Activated T-helper 9 cell treated with anti-CD3 and anti-CD28 coated beads, Interleukin-2, amount 50 U/mL, for 16 hours (primary cell): ENCODE measurements at regions not wholly inside any gene's neighbourhood (a gene's known extent, or its start where the extent isn't known, plus 50 kb on each side); places are given as distances from the start of the nearest gene placed in this dataset.
A peak's percentile ranks its signal among the peaks of the same experiment; 100 is the strongest.
"Not testable (repeated sequence)": the region's sequence is repeated elsewhere in the genome, so short reads cannot be mapped to it uniquely, and the experiment has no call there.

ENCODE experiments used
- DNase-seq: peaks from one replicate; pipeline ENCODE4 v3.0.0-alpha.2; 2020; ENCODE audit warnings: low read depth

GRCh38 chr9:31112491-31112890 is 1272.0 kb upstream of the ACO1 start:
- DNase-seq: no peak

GRCh38 chr9:31114346-31114745 is 1270.1 kb upstream of the ACO1 start:
- no peak for DNase-seq

- peak; percentile 5 for DNase-seq
Observed at GRCh38 chr9:31119890-31120454, 1264.5 kb upstream of the ACO1 start.

GRCh38 chr9:31124389-31124788 is 1260.1 kb upstream of the ACO1 start:
- no peak for DNase-seq

GRCh38 chr9:31135567-31135966 is 1248.9 kb upstream of the ACO1 start:
- no peak for DNase-seq

GRCh38 chr9:31136524-31136923 is 1247.9 kb upstream of the ACO1 start:
- no peak for DNase-seq

GRCh38 chr9:31137176-31138160 is 1247.0 kb upstream of the ACO1 start:
- DNase-seq: no peak

GRCh38 chr9:31140316-31140715 is 1244.1 kb upstream of the ACO1 start:
- no peak for DNase-seq

GRCh38 chr9:31142456-31142855 is 1242.0 kb upstream of the ACO1 start:
- DNase-seq: no peak

- no peak for DNase-seq
Observed at GRCh38 chr9:31144614-31145013, 1239.8 kb upstream of the ACO1 start.

GRCh38 chr9:31146485-31147166 is 1237.8 kb upstream of the ACO1 start:
- no peak for DNase-seq

GRCh38 chr9:31153250-31153840 is 1231.1 kb upstream of the ACO1 start:
- no peak for DNase-seq

GRCh38 chr9:31166516-31166915 is 1217.9 kb upstream of the ACO1 start:
- DNase-seq: no peak

- no peak for DNase-seq
Observed at GRCh38 chr9:31168161-31168560, 1216.3 kb upstream of the ACO1 start.

GRCh38 chr9:31174681-31175080 is 1209.8 kb upstream of the ACO1 start:
- DNase-seq: no peak

GRCh38 chr9:31183866-31184265 is 1200.6 kb upstream of the ACO1 start:
- no peak for DNase-seq

- DNase-seq: no peak
Observed at GRCh38 chr9:31185831-31186230, 1198.6 kb upstream of the ACO1 start.

- DNase-seq: no peak
Observed at GRCh38 chr9:31188496-31188895, 1195.9 kb upstream of the ACO1 start.

- DNase-seq: peak; percentile 5
Observed at GRCh38 chr9:31210978-31211570, 1173.4 kb upstream of the ACO1 start.

- DNase-seq: not testable (repeated sequence)
Observed at GRCh38 chr9:31229976-31230375, 1154.5 kb upstream of the ACO1 start.

- no peak for DNase-seq
Observed at GRCh38 chr9:31232485-31232884, 1152.0 kb upstream of the ACO1 start.

- DNase-seq: no peak
Observed at GRCh38 chr9:31236344-31236743, 1148.1 kb upstream of the ACO1 start.
